ENCODE measurements at regions not wholly inside any gene's neighbourhood (a gene's known extent, or its start where the extent isn't known, plus 50 kb on each side); places are given as distances from the start of the nearest gene placed in this dataset.

DNA sequence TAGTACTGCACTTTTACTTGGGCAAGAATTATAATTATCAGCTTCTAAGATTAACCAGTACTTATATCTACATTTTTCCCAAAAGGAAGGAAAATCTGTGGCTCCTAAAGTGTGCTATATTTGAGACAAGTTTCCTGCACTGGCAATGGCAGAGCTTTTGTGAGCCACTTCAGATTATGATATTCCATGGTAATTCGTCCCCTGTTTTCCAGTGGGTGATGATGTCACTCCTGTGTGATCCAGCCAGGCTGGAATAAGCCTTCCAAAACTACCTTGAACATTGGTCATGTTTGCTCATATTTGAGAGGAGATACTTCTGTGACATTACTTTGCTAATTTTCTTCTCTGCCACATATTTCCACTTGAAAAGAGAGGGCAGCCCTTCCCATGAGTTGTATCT is 302.1 kb downstream of the MDFIC start:
- TF ChIP-seq, protein P1, sequence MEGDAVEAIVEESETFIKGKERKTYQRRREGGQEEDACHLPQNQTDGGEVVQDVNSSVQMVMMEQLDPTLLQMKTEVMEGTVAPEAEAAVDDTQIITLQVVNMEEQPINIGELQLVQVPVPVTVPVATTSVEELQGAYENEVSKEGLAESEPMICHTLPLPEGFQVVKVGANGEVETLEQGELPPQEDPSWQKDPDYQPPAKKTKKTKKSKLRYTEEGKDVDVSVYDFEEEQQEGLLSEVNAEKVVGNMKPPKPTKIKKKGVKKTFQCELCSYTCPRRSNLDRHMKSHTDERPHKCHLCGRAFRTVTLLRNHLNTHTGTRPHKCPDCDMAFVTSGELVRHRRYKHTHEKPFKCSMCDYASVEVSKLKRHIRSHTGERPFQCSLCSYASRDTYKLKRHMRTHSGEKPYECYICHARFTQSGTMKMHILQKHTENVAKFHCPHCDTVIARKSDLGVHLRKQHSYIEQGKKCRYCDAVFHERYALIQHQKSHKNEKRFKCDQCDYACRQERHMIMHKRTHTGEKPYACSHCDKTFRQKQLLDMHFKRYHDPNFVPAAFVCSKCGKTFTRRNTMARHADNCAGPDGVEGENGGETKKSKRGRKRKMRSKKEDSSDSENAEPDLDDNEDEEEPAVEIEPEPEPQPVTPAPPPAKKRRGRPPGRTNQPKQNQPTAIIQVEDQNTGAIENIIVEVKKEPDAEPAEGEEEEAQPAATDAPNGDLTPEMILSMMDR (IDR thresholded peaks at IDR 0.05), result no peak
- TF ChIP-seq POLR2A (IDR thresholded peaks at IDR 0.05), result no peak

Data from ovary (tissue), 3 donors.